Keratinocyte (primary cell): ENCODE measurements at regions not wholly inside any gene's neighbourhood (a gene's known extent, or its start where the extent isn't known, plus 50 kb on each side); places are given as distances from the start of the nearest gene placed in this dataset.

Experiments
- CTCF ChIP-seq, 3 experiments: IDR thresholded peaks in 1 of 3; conservative IDR thresholded peaks in 1 of 3; optimal IDR thresholded peaks in 1 of 3; 2 replicates in 2 of 3; 3 replicates in 1 of 3; pipeline versions ENCODE3 to v1.5.1; 2011; ENCODE audit warnings: low read length in 3 of 3, mild to moderate bottlenecking in 3 of 3, moderate library complexity in 2 of 3, control low read depth in 1 of 3, inconsistent platforms in 1 of 3; ENCODE audit not compliant: insufficient read depth in 2 of 3; ENCODE audit errors: extremely low read depth in 1 of 3
- EZH2 ChIP-seq: IDR thresholded peaks from one replicate; pipeline ENCODE4 v1.6.1; 2012; ENCODE audit warnings: inconsistent platforms, mild to moderate bottlenecking, low read length, moderate library complexity

- TF ChIP-seq CTCF (optimal IDR thresholded peaks at IDR 0.05 in 1 of 3, IDR thresholded peaks at IDR 0.05 in 1 of 3, conservative IDR thresholded peaks at IDR 0.05 in 1 of 3; ENCODE audit: extremely low read depth in 1 of 3, insufficient read depth in 2 of 3, low read length in 3 of 3) (no peak), EZH2 (no peak)
Measured at GRCh38 chr5:92748072-92748676, 832.8 kb downstream of the NR2F1-AS1 start.
